ENCODE measurements at regions not wholly inside any gene's neighbourhood (a gene's known extent, or its start where the extent isn't known, plus 50 kb on each side); places are given as distances from the start of the nearest gene placed in this dataset.

- TF ChIP-seq POLR2A (IDR thresholded peaks at IDR 0.05), result no peak
- TF ChIP-seq CTCF (IDR thresholded peaks at IDR 0.05 in 4 of 5, conservative IDR thresholded peaks at IDR 0.05 in 1 of 5), result no peak
Measured at GRCh38 chr4:13159041-13159620, 325.0 kb downstream of the RAB28 start.
